ENCODE measurements at regions not wholly inside any gene's neighbourhood (a gene's known extent, or its start where the extent isn't known, plus 50 kb on each side); places are given as distances from the start of the nearest gene placed in this dataset.

GRCh38 chr2:145287736-145288135, 767.8 kb upstream of the ZEB2 start:
- Histone ChIP-seq H3K36me3 (ENCODE audit: control insufficient read depth in 5 of 5, insufficient read depth in 5 of 5, low read length in 5 of 5) (no peaks in the 10 kb centered on the region), H3K4me3 (ENCODE audit: low read depth in 1 of 5, low read length in 5 of 5) (no peak overlapping the region), H3K27me3 (ENCODE audit: control insufficient read depth in 5 of 5, insufficient read depth in 4 of 5, low read length in 5 of 5) (no peaks in the 10 kb centered on the region), H3K4me1 (ENCODE audit: control insufficient read depth in 5 of 5, insufficient read depth in 5 of 5, low read length in 5 of 5) (peaks cover 0 to 17% (median 8%) of the 10 kb centered on the region in 5 donors), H3K9ac (ENCODE audit: low read length in 5 of 5) (no peak overlapping the region), H3K9me3 (ENCODE audit: control insufficient read depth in 5 of 5, low read length in 5 of 5) (no peaks in the 10 kb centered on the region), H3K27ac (ENCODE audit: low read depth, low read length) (no peak overlapping the region)

GRCh38 chr2:145286716-145287275, 766.9 kb upstream of the ZEB2 start:
- Histone ChIP-seq H3K4me3 (ENCODE audit: low read depth in 1 of 5, low read length in 5 of 5) (no peak overlapping the region), H3K36me3 (ENCODE audit: control insufficient read depth in 5 of 5, insufficient read depth in 5 of 5, low read length in 5 of 5) (no peaks in the 10 kb centered on the region), H3K9ac (ENCODE audit: low read length in 5 of 5) (no peak overlapping the region)

GRCh38 chr2:145284551-145284950, 764.6 kb upstream of the ZEB2 start:
- Histone ChIP-seq H3K27ac (ENCODE audit: low read depth, low read length) (no peak overlapping the region), H3K4me1 (ENCODE audit: control insufficient read depth in 5 of 5, insufficient read depth in 5 of 5, low read length in 5 of 5) (peaks cover 0 to 17% (median 8%) of the 10 kb centered on the region in 5 donors), H3K36me3 (ENCODE audit: control insufficient read depth in 5 of 5, insufficient read depth in 5 of 5, low read length in 5 of 5) (no peaks in the 10 kb centered on the region), H3K9ac (ENCODE audit: low read length in 5 of 5) (no peak overlapping the region), H3K4me3 (ENCODE audit: low read depth in 1 of 5, low read length in 5 of 5) (no peak overlapping the region), H3K27me3 (ENCODE audit: control insufficient read depth in 5 of 5, insufficient read depth in 4 of 5, low read length in 5 of 5) (no peaks in the 10 kb centered on the region), H3K9me3 (ENCODE audit: control insufficient read depth in 5 of 5, low read length in 5 of 5) (peaks cover 0 to 4% (median 0%) of the 10 kb centered on the region in 5 donors)

More at GRCh38 chr2:145286716-145287275, 766.9 kb upstream of the ZEB2 start:
- no peaks in the 10 kb centered on the region for H3K27me3 ChIP-seq (ENCODE audit: control insufficient read depth in 5 of 5, insufficient read depth in 4 of 5, low read length in 5 of 5)
- H3K4me1 ChIP-seq (ENCODE audit: control insufficient read depth in 5 of 5, insufficient read depth in 5 of 5, low read length in 5 of 5), result peaks cover 0 to 17% (median 8%) of the 10 kb centered on the region in 5 donors
- H3K27ac ChIP-seq (ENCODE audit: low read depth, low read length), result no peak overlapping the region
- no peaks in the 10 kb centered on the region for H3K9me3 ChIP-seq (ENCODE audit: control insufficient read depth in 5 of 5, low read length in 5 of 5)

- Histone ChIP-seq H3K4me3 (ENCODE audit: low read depth in 1 of 5, low read length in 5 of 5) (no peak overlapping the region), H3K9ac (ENCODE audit: low read length in 5 of 5) (no peak overlapping the region), H3K27me3 (ENCODE audit: control insufficient read depth in 5 of 5, insufficient read depth in 4 of 5, low read length in 5 of 5) (no peaks in the 10 kb centered on the region), H3K27ac (ENCODE audit: low read depth, low read length) (no peak overlapping the region), H3K4me1 (ENCODE audit: control insufficient read depth in 5 of 5, insufficient read depth in 5 of 5, low read length in 5 of 5) (peaks cover 0 to 15% (median 8%) of the 10 kb centered on the region in 5 donors), H3K9me3 (ENCODE audit: control insufficient read depth in 5 of 5, low read length in 5 of 5) (peaks cover 0 to 4% (median 0%) of the 10 kb centered on the region in 5 donors), H3K36me3 (ENCODE audit: control insufficient read depth in 5 of 5, insufficient read depth in 5 of 5, low read length in 5 of 5) (no peaks in the 10 kb centered on the region)
These were observed 763.2 kb upstream of the ZEB2 start for GRCh38 chr2:145283131-145283530.

- H3K27ac ChIP-seq (ENCODE audit: low read depth, low read length), result no peak overlapping the region
- peaks cover 0 to 7% (median 0%) of the 10 kb centered on the region in 5 donors for H3K9me3 ChIP-seq (ENCODE audit: control insufficient read depth in 5 of 5, low read length in 5 of 5)
- no peak overlapping the region for H3K9ac ChIP-seq (ENCODE audit: low read length in 5 of 5)
- no peaks in the 10 kb centered on the region for H3K36me3 ChIP-seq (ENCODE audit: control insufficient read depth in 5 of 5, insufficient read depth in 5 of 5, low read length in 5 of 5)
- H3K4me3 ChIP-seq (ENCODE audit: low read depth in 1 of 5, low read length in 5 of 5), result no peak overlapping the region
- H3K27me3 ChIP-seq (ENCODE audit: control insufficient read depth in 5 of 5, insufficient read depth in 4 of 5, low read length in 5 of 5), result no peaks in the 10 kb centered on the region
- no peaks in the 10 kb centered on the region for H3K4me1 ChIP-seq (ENCODE audit: control insufficient read depth in 5 of 5, insufficient read depth in 5 of 5, low read length in 5 of 5)
These were observed 758.0 kb upstream of the ZEB2 start for GRCh38 chr2:145277922-145278321.

GRCh38 chr2:145273840-145274239, 753.9 kb upstream of the ZEB2 start:
- Histone ChIP-seq H3K9ac (ENCODE audit: low read length in 5 of 5) (no peak overlapping the region), H3K27me3 (ENCODE audit: control insufficient read depth in 5 of 5, insufficient read depth in 4 of 5, low read length in 5 of 5) (no peaks in the 10 kb centered on the region), H3K4me1 (ENCODE audit: control insufficient read depth in 5 of 5, insufficient read depth in 5 of 5, low read length in 5 of 5) (no peaks in the 10 kb centered on the region), H3K4me3 (ENCODE audit: low read depth in 1 of 5, low read length in 5 of 5) (no peak overlapping the region), H3K27ac (ENCODE audit: low read depth, low read length) (no peak overlapping the region), H3K9me3 (ENCODE audit: control insufficient read depth in 5 of 5, low read length in 5 of 5) (peaks cover 0 to 8% (median 0%) of the 10 kb centered on the region in 5 donors), H3K36me3 (ENCODE audit: control insufficient read depth in 5 of 5, insufficient read depth in 5 of 5, low read length in 5 of 5) (no peaks in the 10 kb centered on the region)

GRCh38 chr2:145268931-145269330, 749.0 kb upstream of the ZEB2 start:
- H3K36me3 ChIP-seq (ENCODE audit: control insufficient read depth in 5 of 5, insufficient read depth in 5 of 5, low read length in 5 of 5), result no peaks in the 10 kb centered on the region
- no peak overlapping the region for H3K9ac ChIP-seq (ENCODE audit: low read length in 5 of 5)
- H3K4me1 ChIP-seq (ENCODE audit: control insufficient read depth in 5 of 5, insufficient read depth in 5 of 5, low read length in 5 of 5), result no peaks in the 10 kb centered on the region
- H3K9me3 ChIP-seq (ENCODE audit: control insufficient read depth in 5 of 5, low read length in 5 of 5), result peaks cover 0 to 7% (median 0%) of the 10 kb centered on the region in 5 donors
- no peak overlapping the region for H3K27ac ChIP-seq (ENCODE audit: low read depth, low read length)
- H3K4me3 ChIP-seq (ENCODE audit: low read depth in 1 of 5, low read length in 5 of 5), result peak overlapping the region in 1 of 5 donors; percentile 3
- no peaks in the 10 kb centered on the region for H3K27me3 ChIP-seq (ENCODE audit: control insufficient read depth in 5 of 5, insufficient read depth in 4 of 5, low read length in 5 of 5)

GRCh38 chr2:145267451-145267850, 747.5 kb upstream of the ZEB2 start:
- Histone ChIP-seq H3K36me3 (ENCODE audit: control insufficient read depth in 5 of 5, insufficient read depth in 5 of 5, low read length in 5 of 5) (no peaks in the 10 kb centered on the region), H3K4me1 (ENCODE audit: control insufficient read depth in 5 of 5, insufficient read depth in 5 of 5, low read length in 5 of 5) (no peaks in the 10 kb centered on the region), H3K9me3 (ENCODE audit: control insufficient read depth in 5 of 5, low read length in 5 of 5) (no peaks in the 10 kb centered on the region), H3K4me3 (ENCODE audit: low read depth in 1 of 5, low read length in 5 of 5) (no peak overlapping the region), H3K27ac (ENCODE audit: low read depth, low read length) (no peak overlapping the region), H3K9ac (ENCODE audit: low read length in 5 of 5) (no peak overlapping the region), H3K27me3 (ENCODE audit: control insufficient read depth in 5 of 5, insufficient read depth in 4 of 5, low read length in 5 of 5) (no peaks in the 10 kb centered on the region)

GRCh38 chr2:145265244-145265643, 745.3 kb upstream of the ZEB2 start:
- Histone ChIP-seq H3K27me3 (ENCODE audit: control insufficient read depth in 5 of 5, insufficient read depth in 4 of 5, low read length in 5 of 5) (no peaks in the 10 kb centered on the region), H3K9me3 (ENCODE audit: control insufficient read depth in 5 of 5, low read length in 5 of 5) (no peaks in the 10 kb centered on the region), H3K36me3 (ENCODE audit: control insufficient read depth in 5 of 5, insufficient read depth in 5 of 5, low read length in 5 of 5) (no peaks in the 10 kb centered on the region), H3K4me3 (ENCODE audit: low read depth in 1 of 5, low read length in 5 of 5) (no peak overlapping the region), H3K9ac (ENCODE audit: low read length in 5 of 5) (no peak overlapping the region), H3K4me1 (ENCODE audit: control insufficient read depth in 5 of 5, insufficient read depth in 5 of 5, low read length in 5 of 5) (no peaks in the 10 kb centered on the region), H3K27ac (ENCODE audit: low read depth, low read length) (no peak overlapping the region)

- Histone ChIP-seq H3K4me3 (ENCODE audit: low read depth in 1 of 5, low read length in 5 of 5) (no peak overlapping the region), H3K9ac (ENCODE audit: low read length in 5 of 5) (no peak overlapping the region), H3K4me1 (ENCODE audit: control insufficient read depth in 5 of 5, insufficient read depth in 5 of 5, low read length in 5 of 5) (no peaks in the 10 kb centered on the region), H3K27ac (ENCODE audit: low read depth, low read length) (no peak overlapping the region), H3K9me3 (ENCODE audit: control insufficient read depth in 5 of 5, low read length in 5 of 5) (no peaks in the 10 kb centered on the region), H3K27me3 (ENCODE audit: control insufficient read depth in 5 of 5, insufficient read depth in 4 of 5, low read length in 5 of 5) (no peaks in the 10 kb centered on the region), H3K36me3 (ENCODE audit: control insufficient read depth in 5 of 5, insufficient read depth in 5 of 5, low read length in 5 of 5) (no peaks in the 10 kb centered on the region)
These were observed 740.8 kb upstream of the ZEB2 start for GRCh38 chr2:145260674-145261073.
